GM19452 (cell line): ENCODE measurements at regions not wholly inside any gene's neighbourhood (a gene's known extent, or its start where the extent isn't known, plus 50 kb on each side); places are given as distances from the start of the nearest gene placed in this dataset.

Experiments used
- ATAC-seq: cut with Tn5 transposase; IDR thresholded peaks from one replicate; pipeline ENCODE4 v1.9.1; 2021; ENCODE audit not compliant: unreplicated experiment

DNA sequence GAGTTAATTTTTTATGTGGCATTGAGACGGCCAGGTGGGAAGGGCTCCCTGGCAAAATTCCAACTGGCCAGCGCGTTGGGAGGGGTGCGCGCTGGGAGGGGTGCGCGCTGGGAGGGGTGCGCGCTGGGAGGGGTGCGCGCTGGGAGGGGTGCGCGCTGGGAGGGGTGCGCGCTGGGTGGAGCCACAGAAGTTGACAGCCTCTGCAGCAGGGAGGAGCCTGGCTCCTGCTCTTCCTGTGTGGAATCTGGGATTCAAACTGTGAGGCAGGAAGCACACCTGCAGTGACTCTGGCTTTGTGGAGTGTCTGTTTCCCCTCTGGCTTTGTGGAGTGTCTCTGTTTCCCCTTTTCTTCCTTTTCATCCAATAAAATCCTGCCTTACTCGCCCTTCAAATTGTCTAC lies 147.9 kb upstream of the CBLN2 start:
- no peak for ATAC-seq

- no peak for ATAC-seq
These were observed 143.6 kb upstream of the CBLN2 start for GRCh38 chr18:72687736-72688135.

DNA sequence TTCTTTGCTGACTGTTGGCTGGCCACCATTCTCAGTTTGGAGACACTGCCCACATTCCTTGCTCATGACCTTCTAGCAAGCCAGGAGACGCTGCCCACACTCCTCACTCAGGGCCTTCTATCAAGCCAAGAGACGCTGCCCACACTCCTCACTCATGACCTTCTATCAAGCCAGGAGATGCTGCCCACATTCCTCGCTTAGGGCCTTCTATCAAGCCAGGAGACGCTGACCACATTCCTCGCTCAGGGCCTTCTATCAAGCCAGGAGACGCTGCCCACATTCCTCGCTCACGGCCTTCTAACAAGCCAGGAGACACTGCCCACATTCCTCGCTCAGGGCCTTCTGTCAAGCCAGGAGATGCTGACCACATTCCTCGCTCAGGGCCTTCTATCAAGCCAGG lies 131.3 kb upstream of the CBLN2 start:
- ATAC-seq = no peak

- ATAC-seq = peak; percentile 88
These were observed 130.6 kb upstream of the CBLN2 start for GRCh38 chr18:72674710-72675109.

- ATAC-seq = no peak
These were observed 129.1 kb upstream of the CBLN2 start for GRCh38 chr18:72673242-72673641.

DNA sequence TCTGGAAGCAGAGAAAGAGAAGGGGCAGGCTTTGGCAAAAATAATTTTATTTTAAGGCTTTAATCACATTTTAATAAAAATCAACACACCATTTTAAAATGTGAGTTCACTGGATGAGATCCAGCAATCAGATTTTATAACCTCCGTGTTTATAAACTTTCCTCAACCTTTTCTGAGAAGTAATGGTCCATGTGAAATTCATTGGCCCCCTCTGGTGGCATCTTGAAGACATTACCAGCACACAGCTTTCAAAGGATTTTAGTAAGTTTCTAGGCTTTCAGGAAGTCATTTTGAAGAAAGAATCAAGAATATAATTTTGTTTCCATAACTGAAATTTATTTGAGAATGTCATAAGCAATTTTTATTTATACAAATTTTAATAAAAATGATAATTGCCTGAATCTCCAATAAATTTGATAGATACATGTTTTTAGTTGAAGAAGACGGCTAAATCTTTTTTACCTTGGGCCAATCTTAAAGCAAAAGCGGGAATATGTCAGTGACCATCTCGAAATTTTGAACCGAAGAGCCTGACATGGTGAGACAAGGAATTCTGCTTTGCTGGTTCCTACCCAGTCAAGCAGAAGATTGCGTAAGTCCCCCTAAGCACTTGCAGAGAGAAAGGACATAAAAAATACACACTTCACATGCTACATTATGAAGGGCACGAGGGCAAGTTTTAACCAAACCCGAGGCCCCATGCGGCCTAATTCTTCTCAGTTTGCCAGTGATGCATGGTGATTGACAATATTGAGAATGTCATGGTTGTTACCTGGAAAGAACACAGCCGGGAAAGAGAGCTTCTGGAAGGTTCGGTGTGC lies 128.4 kb upstream of the CBLN2 start:
- ATAC-seq = peak; percentile 56

DNA sequence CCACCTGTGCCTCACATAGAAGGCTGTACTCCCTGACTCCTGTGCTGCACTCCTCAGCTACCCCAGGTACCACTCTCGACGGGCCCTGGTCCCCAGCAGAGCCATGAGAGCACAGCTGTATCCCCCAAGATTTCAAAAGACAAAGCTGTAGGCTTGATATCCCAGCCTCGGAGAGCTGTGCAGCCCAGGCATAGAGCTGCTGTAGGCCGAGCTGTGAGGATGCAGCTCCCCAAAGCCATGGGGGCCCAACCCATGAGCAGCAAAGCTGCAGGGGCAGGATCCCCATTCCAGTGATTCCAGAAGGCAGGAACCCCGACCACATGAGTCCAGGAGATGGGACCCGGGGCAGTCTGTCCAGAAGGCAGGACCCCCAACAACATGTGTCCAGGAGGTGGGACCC lies 123.8 kb upstream of the CBLN2 start:
- ATAC-seq = no peak

- peak; percentile 97 for ATAC-seq
These were observed 109.0 kb upstream of the CBLN2 start for GRCh38 chr18:72652990-72653593.

- no peak for ATAC-seq
These were observed 106.9 kb upstream of the CBLN2 start for GRCh38 chr18:72651033-72651432.

GRCh38 chr18:72648481-72648960 lies 104.4 kb upstream of the CBLN2 start:
- no peak for ATAC-seq

DNA sequence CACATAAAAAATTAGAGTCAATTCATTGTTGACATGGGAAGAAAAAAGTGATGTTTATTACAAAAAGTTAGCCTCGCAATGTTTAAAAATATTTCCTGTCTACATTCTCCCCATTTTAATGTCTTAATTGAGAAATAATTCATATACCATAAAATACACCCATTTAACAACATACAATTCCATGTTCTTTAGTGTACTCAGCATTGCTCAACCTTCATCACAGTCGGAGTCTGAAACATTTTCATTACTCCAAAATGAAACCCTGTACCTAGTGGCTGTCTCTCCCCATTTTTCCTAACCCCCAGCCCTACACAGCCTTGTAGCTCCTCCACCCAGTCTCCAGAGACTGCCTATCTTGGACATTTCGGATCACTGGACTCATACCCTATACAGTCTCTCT lies 103.9 kb upstream of the CBLN2 start:
- ATAC-seq = no peak

- ATAC-seq = no peak
These were observed 96.4 kb upstream of the CBLN2 start for GRCh38 chr18:72640557-72640956.

DNA sequence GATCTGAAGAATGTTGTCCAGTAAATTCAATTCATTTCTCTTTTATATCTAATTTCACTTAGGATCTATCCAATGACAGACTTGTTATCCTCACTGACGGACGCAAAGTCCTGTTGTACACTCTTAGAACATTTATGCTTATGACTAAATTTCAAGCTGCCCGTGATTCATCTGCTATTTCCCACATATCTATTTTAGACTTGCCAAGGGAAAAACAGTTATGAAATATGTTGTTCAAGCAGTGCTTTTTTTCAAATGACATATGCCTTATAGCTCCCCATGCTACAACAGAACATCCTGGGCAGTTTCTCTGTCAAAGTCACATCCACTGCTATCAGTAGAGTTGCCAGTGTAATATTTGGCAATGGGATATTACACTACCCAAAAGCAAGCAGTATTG lies 94.2 kb upstream of the CBLN2 start:
- ATAC-seq = no peak

DNA sequence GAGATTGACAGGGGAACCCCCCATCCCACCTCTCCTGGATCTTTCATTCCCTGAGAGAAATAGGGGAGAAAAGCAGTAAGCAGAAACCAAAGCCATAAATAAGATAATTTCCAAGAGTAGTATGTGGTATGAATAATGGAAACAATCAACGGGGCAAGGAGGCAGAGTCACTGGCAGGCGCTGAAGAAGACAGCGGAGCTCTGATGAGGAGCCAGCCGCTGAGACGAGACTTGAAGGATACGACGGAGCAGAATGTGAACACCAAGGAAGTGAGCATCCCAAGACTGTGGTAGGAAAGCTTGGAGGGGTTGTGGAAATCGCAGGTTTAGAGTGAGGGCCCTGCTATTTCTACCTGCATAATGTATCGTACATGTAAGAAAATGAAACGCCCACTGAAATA lies 93.6 kb upstream of the CBLN2 start:
- ATAC-seq = no peak

GRCh38 chr18:72637299-72637698 lies 93.2 kb upstream of the CBLN2 start:
- no peak for ATAC-seq

GRCh38 chr18:72636611-72637010 lies 92.5 kb upstream of the CBLN2 start:
- no peak for ATAC-seq

- ATAC-seq = no peak
These were observed 90.4 kb upstream of the CBLN2 start for GRCh38 chr18:72634500-72634899.

DNA sequence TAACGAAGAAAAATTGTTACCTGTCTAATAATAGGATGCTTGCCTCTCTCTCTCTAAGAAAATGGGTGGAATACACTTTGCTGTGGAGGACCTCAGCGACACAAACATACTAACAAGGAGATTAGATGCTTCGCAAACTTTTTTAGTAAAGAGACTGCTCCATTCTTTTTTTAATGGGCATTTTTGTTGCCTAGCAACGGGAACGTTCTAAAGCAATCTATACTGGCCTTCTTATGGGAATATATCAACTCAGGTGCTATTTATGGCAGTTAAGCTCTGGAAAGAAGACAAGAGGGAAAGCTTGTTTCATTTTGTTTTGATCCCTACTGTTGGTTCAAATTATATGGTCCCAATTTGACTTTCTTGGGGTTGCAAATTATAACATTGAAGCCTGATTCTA lies 86.8 kb upstream of the CBLN2 start:
- ATAC-seq = no peak

DNA sequence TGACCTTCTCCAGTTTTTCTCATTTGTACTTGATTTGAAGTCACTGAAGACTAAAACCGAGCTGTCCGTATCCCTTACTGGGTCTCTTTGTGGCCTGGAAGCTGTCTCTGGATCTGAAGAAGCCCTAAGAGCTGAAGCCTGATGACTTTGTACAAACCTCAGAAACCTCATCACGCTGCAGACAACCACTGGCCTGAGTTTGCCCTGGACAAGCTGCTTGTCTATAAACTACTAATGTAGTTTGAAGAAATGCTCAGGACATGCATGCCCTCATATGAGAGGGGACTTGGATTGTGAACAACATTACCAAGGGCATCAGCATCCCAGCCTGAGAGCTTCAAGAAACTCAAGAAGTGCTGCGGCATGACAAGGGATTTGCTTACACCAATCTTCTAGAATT lies 79.3 kb upstream of the CBLN2 start:
- ATAC-seq = no peak

- no peak for ATAC-seq
These were observed 69.4 kb upstream of the CBLN2 start for GRCh38 chr18:72613534-72613930.

- no peak for ATAC-seq
These were observed 68.9 kb upstream of the CBLN2 start for GRCh38 chr18:72612894-72613533.

DNA sequence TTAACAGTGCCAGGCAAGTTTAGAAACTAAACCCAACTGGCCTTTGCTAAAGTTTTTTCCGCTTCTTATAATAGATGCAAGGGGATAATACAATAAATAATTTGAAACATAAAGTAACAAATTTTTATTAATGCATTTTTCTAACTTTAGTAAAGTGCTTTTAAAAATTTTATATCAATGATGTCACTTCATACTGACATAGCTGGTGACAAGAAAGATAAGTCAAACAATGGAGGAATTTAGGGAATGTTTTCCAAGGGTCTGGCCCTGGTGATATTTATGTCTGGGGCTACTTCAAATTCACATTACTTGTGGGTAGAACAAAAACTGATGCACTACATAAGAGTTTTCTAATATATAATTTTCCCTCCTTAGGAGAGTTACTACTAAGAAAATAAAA lies 61.2 kb upstream of the CBLN2 start:
- no peak for ATAC-seq
